Thoracic aorta (tissue), 2 donors: ENCODE measurements at regions not wholly inside any gene's neighbourhood (a gene's known extent, or its start where the extent isn't known, plus 50 kb on each side); places are given as distances from the start of the nearest gene placed in this dataset.
"Not testable (repeated sequence)": the region's sequence is repeated elsewhere in the genome, so short reads cannot be mapped to it uniquely, and the experiment has no call there.

ENCODE experiments used
- ATAC-seq: fragments of 150-250 bp; one replicate; pipeline ENCODE4 v1.8.0; 2017; ENCODE audit warnings: low read depth; ENCODE audit not compliant: insufficient number of reproducible peaks, low FRiP score
- DNase-seq: peaks from one replicate; pipeline ENCODE4 v3.0.0-alpha.2; 2020; ENCODE audit warnings: low spot score
- H3K27ac ChIP-seq, 2 donors: fragments of 200-600 bp; sonication (generic); 1 replicate in 1 of 2; 2 replicates in 1 of 2; pipeline ENCODE4 v1.5.1; 2016; ENCODE audit warnings: mild to moderate bottlenecking in 2 of 2, moderate library complexity in 2 of 2
- H3K27me3 ChIP-seq: fragments of 200-600 bp; sonication (generic); replicated peaks from 2 replicates; pipeline ENCODE4 v1.6.0; 2016; ENCODE audit warnings: mild to moderate bottlenecking; ENCODE audit not compliant: insufficient read depth
- H3K36me3 ChIP-seq: fragments of 200-600 bp; sonication (generic); one replicate; pipeline ENCODE4 v1.5.1; 2016
- H3K4me1 ChIP-seq, 2 donors: fragments of 200-600 bp; sonication (generic); 1 replicate in 1 of 2; 2 replicates in 1 of 2; pipeline versions ENCODE4 v1.5.1 to v1.6.0; 2016; ENCODE audit warnings: low read depth in 2 of 2, mild to moderate bottlenecking in 1 of 2; ENCODE audit not compliant: control insufficient read depth in 1 of 2
- H3K4me3 ChIP-seq: fragments of 200-600 bp; sonication (generic); 2 replicates; pipeline ENCODE4 v1.5.1; 2016; ENCODE audit warnings: mild to moderate bottlenecking
- H3K9me3 ChIP-seq: fragments of 200-600 bp; sonication (generic); 2 replicates; pipeline ENCODE4 v1.5.1; 2016
- TF ChIP-seq, protein P1 (sequence below): fragments of 200-600 bp; sonication (generic); IDR thresholded peaks from one replicate; pipeline ENCODE4 v1.5.1; 2019; ENCODE audit warnings: antibody characterized with exemption

DNA sequence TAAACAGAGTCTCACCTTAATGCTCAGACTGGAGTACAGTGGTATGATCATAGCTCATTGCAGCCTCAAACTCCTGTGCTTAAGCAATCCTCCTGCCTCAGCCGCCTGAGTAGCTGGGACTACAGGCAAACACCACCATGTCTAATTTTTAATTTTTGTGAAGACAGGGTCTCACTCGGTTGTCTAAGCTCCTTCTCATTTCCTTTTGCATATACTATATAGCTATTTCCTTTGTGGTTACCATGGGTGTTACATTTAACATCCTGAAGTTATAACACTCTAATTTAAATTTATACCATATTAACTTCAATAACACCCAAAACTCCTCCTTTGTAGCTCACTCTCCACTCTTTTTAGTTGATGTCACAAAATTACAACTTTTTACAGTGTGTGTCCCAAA, 114.3 kb downstream of the DCK start:
- no peak for DNase-seq
- no peaks in the 10 kb centered on the region for H3K27me3 ChIP-seq
- TF ChIP-seq, protein P1, sequence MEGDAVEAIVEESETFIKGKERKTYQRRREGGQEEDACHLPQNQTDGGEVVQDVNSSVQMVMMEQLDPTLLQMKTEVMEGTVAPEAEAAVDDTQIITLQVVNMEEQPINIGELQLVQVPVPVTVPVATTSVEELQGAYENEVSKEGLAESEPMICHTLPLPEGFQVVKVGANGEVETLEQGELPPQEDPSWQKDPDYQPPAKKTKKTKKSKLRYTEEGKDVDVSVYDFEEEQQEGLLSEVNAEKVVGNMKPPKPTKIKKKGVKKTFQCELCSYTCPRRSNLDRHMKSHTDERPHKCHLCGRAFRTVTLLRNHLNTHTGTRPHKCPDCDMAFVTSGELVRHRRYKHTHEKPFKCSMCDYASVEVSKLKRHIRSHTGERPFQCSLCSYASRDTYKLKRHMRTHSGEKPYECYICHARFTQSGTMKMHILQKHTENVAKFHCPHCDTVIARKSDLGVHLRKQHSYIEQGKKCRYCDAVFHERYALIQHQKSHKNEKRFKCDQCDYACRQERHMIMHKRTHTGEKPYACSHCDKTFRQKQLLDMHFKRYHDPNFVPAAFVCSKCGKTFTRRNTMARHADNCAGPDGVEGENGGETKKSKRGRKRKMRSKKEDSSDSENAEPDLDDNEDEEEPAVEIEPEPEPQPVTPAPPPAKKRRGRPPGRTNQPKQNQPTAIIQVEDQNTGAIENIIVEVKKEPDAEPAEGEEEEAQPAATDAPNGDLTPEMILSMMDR = no peak
- no peaks in the 10 kb centered on the region for H3K9me3 ChIP-seq
- no peaks in the 10 kb centered on the region for H3K4me1 ChIP-seq
- no peak overlapping the region for H3K4me3 ChIP-seq
- no peaks in the 10 kb centered on the region for H3K36me3 ChIP-seq
- ATAC-seq = no peak
- H3K27ac ChIP-seq = no peak overlapping the region

DNA sequence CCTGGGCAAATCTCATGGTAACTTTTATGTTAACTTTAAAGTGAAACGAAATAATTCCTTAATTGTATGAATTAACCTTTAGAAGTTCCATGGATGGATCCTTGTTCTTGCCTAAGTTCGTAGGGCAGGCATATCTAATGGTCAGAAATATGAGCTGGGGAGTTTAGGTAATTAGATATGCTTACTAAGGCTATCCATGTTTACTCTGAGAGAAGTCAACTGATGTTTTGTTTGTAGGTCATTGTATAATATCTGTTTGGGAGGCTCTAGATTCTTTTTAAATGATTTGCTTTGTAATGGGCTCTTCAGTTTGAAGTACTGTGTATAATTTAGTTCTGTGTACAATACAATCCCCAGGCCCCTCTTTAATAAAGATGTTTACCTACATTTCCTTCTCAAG, 117.0 kb downstream of the DCK start:
- H3K36me3 ChIP-seq = no peaks in the 10 kb centered on the region
- H3K27me3 ChIP-seq = no peaks in the 10 kb centered on the region
- ATAC-seq (no peak), DNase-seq (no peak)
- H3K4me3 ChIP-seq = no peak overlapping the region
- TF ChIP-seq, protein P1 = no peak
- H3K27ac ChIP-seq = no peak overlapping the region
- no peaks in the 10 kb centered on the region for H3K4me1 ChIP-seq
- H3K9me3 ChIP-seq = no peaks in the 10 kb centered on the region

DNA sequence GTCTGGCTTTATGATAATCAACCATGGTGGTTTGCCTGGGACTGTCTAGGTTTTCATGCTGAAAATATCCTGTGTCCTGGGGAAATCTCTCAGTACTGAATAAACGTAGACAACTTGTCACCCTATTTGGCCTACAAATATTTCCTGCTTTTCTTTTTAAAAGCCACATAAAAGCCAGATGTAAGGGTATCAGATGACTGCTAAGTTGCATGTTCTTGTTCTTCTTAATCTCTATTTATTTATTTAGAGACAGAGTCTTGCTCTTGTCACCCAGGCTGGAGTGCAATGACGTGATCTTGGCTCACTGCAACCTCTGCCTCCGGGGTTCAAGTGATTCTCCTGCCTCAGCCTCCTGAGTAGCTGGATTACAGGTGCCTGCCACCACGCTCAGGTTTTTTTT, 117.7 kb downstream of the DCK start:
- not testable (repeated sequence) for H3K4me1 ChIP-seq, H3K9me3 ChIP-seq, DNase-seq, H3K27me3 ChIP-seq, ATAC-seq, H3K36me3 ChIP-seq, H3K27ac ChIP-seq, H3K4me3 ChIP-seq

DNA sequence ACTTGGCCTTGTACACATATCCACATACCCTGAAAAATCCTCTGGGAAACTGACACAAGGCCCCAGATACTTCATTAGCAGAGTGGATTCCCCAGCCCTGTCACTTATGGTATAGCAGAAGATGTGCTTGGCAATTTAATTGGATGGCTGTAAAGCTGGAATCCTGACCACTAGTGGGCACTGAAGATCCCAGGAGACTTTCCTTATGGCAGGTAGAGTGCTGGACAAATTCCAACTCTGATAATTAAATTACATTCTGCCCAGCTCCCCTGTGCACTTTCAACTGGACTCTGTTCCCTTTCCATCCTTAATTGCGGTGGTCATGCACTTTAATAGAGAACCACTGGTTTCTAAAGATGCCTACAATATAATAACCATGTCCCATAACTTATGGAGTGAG, 119.8 kb downstream of the DCK start:
- Histone ChIP-seq H3K9me3 (no peaks in the 10 kb centered on the region), H3K4me1 (no peaks in the 10 kb centered on the region), H3K27me3 (no peaks in the 10 kb centered on the region), H3K36me3 (no peaks in the 10 kb centered on the region), H3K27ac (no peak overlapping the region), H3K4me3 (no peak overlapping the region)
- no peak for ATAC-seq
- TF ChIP-seq, protein P1 = no peak
- no peak for DNase-seq

DNA sequence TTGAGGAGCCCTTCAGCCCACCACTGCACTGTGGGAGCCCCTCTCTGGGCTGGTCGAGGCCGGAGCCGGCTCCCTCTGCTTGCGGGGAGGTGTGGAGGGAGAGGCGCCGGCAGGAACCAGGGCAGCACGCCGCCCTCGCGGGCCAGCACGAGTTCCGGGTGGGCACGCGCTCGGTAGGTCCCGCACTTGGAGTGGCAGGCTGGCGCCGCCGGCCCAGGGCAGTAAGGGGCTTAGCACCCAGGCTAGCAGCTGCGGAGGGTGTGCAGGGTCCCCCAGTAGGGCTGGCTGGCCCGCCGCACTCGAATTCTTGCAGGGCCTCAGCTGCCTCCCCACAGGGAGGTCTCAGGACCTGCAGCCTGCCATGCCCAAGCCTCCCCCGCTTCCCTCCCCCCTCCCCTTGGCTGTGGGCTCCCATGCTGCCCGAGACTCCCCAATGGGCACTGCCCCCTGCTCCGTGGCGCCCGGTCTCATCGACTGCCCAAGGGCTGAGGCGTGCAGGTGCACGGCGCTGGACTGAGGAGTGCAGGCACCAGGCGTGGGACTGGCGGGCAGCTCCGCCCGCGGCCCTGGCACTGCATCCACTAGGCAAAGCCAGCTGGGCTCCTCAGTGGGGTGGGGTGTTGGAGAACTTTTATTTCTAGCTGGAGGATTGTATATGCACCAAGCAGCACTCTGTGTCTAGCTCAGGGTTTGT, 127.5 kb downstream of the DCK start:
- Histone ChIP-seq H3K36me3 (no peaks in the 10 kb centered on the region), H3K4me3 (no peak overlapping the region), H3K27ac (no peak overlapping the region), H3K9me3 (no peaks in the 10 kb centered on the region), H3K27me3 (no peaks in the 10 kb centered on the region), H3K4me1 (no peaks in the 10 kb centered on the region)
- ATAC-seq (no peak), DNase-seq (no peak)
- TF ChIP-seq, protein P1 = no peak

DNA sequence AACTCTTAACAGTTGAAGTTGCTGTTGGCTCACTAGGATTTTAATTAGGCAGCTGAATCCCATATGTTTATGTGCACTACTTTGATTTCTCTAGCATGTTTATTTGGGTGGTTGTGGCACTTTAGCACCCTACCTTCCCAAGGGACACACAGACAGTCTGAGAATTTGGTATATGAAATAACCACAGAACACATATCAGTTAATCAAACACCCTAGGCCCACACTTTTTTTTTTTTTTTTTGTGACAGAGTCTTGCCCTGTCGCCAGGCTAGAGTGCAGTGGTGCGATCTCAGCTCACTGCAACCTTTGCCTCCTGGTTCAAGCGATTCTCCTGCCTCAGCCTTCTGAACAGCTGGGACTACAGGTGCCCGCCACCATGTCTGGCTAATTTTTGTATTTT, 130.5 kb downstream of the DCK start:
- H3K27ac ChIP-seq = no peak overlapping the region
- no peaks in the 10 kb centered on the region for H3K4me1 ChIP-seq
- H3K4me3 ChIP-seq = no peak overlapping the region
- TF ChIP-seq, protein P1 = no peak
- ATAC-seq (no peak), DNase-seq (no peak)
- no peaks in the 10 kb centered on the region for H3K9me3 ChIP-seq
- H3K27me3 ChIP-seq = no peaks in the 10 kb centered on the region
- H3K36me3 ChIP-seq = no peaks in the 10 kb centered on the region
